ENCODE measurements at regions not wholly inside any gene's neighbourhood (a gene's known extent, or its start where the extent isn't known, plus 50 kb on each side); places are given as distances from the start of the nearest gene placed in this dataset.

Small RNA genes lying in the stretch of these regions (small RNA-seq; reads per million reads assigned to genes)
- gene RF00554: 0 reads per million in 3 donors

Data from sigmoid colon (tissue), 3 donors.